SK-N-SH (cell line): ENCODE measurements at regions not wholly inside any gene's neighbourhood (a gene's known extent, or its start where the extent isn't known, plus 50 kb on each side); places are given as distances from the start of the nearest gene placed in this dataset.

Experiments used
- CTCF ChIA-PET: fragments of 300-600, 350-600 bp; formaldehyde crosslinking; extraction: SDS; loops from one replicate; lab custom pipeline; 2021; lab: Yijun Ruan, JAX
- POLR2A ChIA-PET: fragments of 350-600 bp; sonication (Branson Sonifier 250); formaldehyde crosslinking; extraction: SDS; loops from one replicate; lab custom pipeline; 2020; ENCODE audit warnings: antibody characterized with exemption, inconsistent platforms; lab: Yijun Ruan, JAX
- DNase-seq: peaks from one replicate; pipeline ENCODE4 v3.0.0; 2012
- H2AFZ ChIP-seq: fragments of 200-600 bp; sonication (generic); 2 replicates; pipeline ENCODE4 v1.8.1; 2016; ENCODE audit warnings: antibody characterized with exemption, mild to moderate bottlenecking, low read depth
- H3F3A ChIP-seq: fragments of 200-600 bp; sonication (generic); replicated peaks from 2 replicates; pipeline ENCODE3; 2016; ENCODE audit warnings: antibody characterized with exemption, mild to moderate bottlenecking; ENCODE audit not compliant: insufficient read depth
- H3K27ac ChIP-seq, 2 experiments: fragments of 200-500 bp in 1 of 2; fragments of 200-600 bp in 1 of 2; sonication (Bioruptor generic) in 1 of 2; sonication (generic), shearing (Covaris generic) in 1 of 2; 2 replicates each; pipeline versions ENCODE4 v1.5.1 to v1.6.1; 2014 to 2016; ENCODE audit warnings: low read depth in 2 of 2, inconsistent platforms in 1 of 2, low read length in 1 of 2, mild to moderate bottlenecking in 1 of 2, mixed read lengths in 1 of 2
- H3K27me3 ChIP-seq: fragments of 200-600 bp; sonication (generic), shearing (Covaris generic); 2 replicates; pipeline ENCODE4 v1.6.1; 2016; ENCODE audit warnings: mixed run types; ENCODE audit not compliant: insufficient read depth
- H3K36me3 ChIP-seq, 2 experiments: fragments of 200-500 bp in 1 of 2; fragments of 200-600 bp in 1 of 2; sonication (Bioruptor generic) in 1 of 2; sonication (generic) in 1 of 2; replicated peaks in 1 of 2; 2 replicates each; pipeline versions ENCODE3 to v1.5.1; 2014 to 2016; ENCODE audit warnings: low read length in 1 of 2, mild to moderate bottlenecking in 1 of 2; ENCODE audit not compliant: insufficient read depth in 2 of 2, control insufficient read depth in 1 of 2
- H3K4me1 ChIP-seq, 2 experiments: fragments of 200-500 bp in 1 of 2; fragments of 200-600 bp in 1 of 2; sonication (Bioruptor generic) in 1 of 2; sonication (generic), shearing (Covaris generic) in 1 of 2; 2 replicates each; pipeline versions ENCODE4 v1.5.1 to v1.6.1; 2014 to 2016; ENCODE audit warnings: low read depth in 1 of 2, low read length in 1 of 2, mixed run types in 1 of 2; ENCODE audit not compliant: insufficient read depth in 2 of 2, control insufficient read depth in 1 of 2
- H3K4me2 ChIP-seq: fragments of 200-600 bp; sonication (generic), shearing (Covaris generic); 2 replicates; pipeline ENCODE4 v1.6.1; 2017; ENCODE audit warnings: mixed run types
- H3K4me3 ChIP-seq, 2 experiments: fragments of 200-500 bp in 1 of 2; fragments of 200-600 bp in 1 of 2; sonication (Bioruptor generic) in 1 of 2; sonication (generic), shearing (Covaris generic) in 1 of 2; 2 replicates each; pipeline versions ENCODE4 v1.5.1 to v1.8.1; 2014 to 2016; ENCODE audit warnings: low read depth in 2 of 2, inconsistent platforms in 1 of 2, low read length in 1 of 2, mild to moderate bottlenecking in 1 of 2, mixed read lengths in 1 of 2, moderate library complexity in 1 of 2
- H3K79me2 ChIP-seq: fragments of 200-600 bp; sonication (generic); 2 replicates; pipeline ENCODE4 v1.8.1; 2017; ENCODE audit warnings: mild to moderate bottlenecking; ENCODE audit not compliant: insufficient read depth
- H3K9ac ChIP-seq: fragments of 200-600 bp; sonication (generic); 2 replicates; pipeline ENCODE4 v1.6.1; 2017; ENCODE audit warnings: mixed run types
- H3K9me2 ChIP-seq: fragments of 200-600 bp; sonication (generic); 2 replicates; pipeline ENCODE4 v1.6.1; 2017; ENCODE audit warnings: mixed run types
- H3K9me3 ChIP-seq: fragments of 200-600 bp; sonication (generic); 2 replicates; pipeline ENCODE4 v1.6.1; 2017; ENCODE audit warnings: mixed run types, mild to moderate bottlenecking, moderate library complexity
- H4K20me1 ChIP-seq: fragments of 200-600 bp; sonication (generic); 2 replicates; pipeline ENCODE4 v1.6.1; 2017; ENCODE audit warnings: mild to moderate bottlenecking, mixed run types; ENCODE audit not compliant: insufficient read depth
- CHD2 ChIP-seq: fragments of 150-350 bp; IDR thresholded peaks from 2 replicates; pipeline ENCODE4 v1.6.1; 2018; ENCODE audit warnings: low read length; ENCODE audit not compliant: partially characterized antibody
- EP300 ChIP-seq, 2 experiments: IDR thresholded peaks; 2 replicates each; pipeline versions ENCODE4 v1.4.0 to v1.6.1; 2012; ENCODE audit warnings: borderline replicate concordance in 1 of 2, low read depth in 1 of 2, low read length in 1 of 2
- FOSL2 ChIP-seq: IDR thresholded peaks from 2 replicates; pipeline ENCODE4 v1.4.0; 2012; ENCODE audit warnings: low read depth, mild to moderate bottlenecking, moderate library complexity, borderline replicate concordance
- FOXM1 ChIP-seq: IDR thresholded peaks from 2 replicates; pipeline ENCODE4 v1.4.0; 2012; ENCODE audit warnings: low read depth, mild to moderate bottlenecking
- GATA2 ChIP-seq: sonication (generic); formaldehyde crosslinking; IDR thresholded peaks from 2 replicates; pipeline ENCODE4 v1.5.0; 2020; ENCODE audit warnings: mild to moderate bottlenecking, missing genetic modification reagents
- JUND ChIP-seq: IDR thresholded peaks from 2 replicates; pipeline ENCODE4 v1.4.0; 2012
- MEF2A ChIP-seq: IDR thresholded peaks from 2 replicates; pipeline ENCODE4 v1.4.0; 2012; ENCODE audit warnings: low read depth, borderline replicate concordance
- MXI1 ChIP-seq: IDR thresholded peaks from 2 replicates; pipeline ENCODE4 v1.6.1; 2012; ENCODE audit warnings: mild to moderate bottlenecking, low read depth, low read length, improper control_type of control experiment
- POLR2AphosphoS5 ChIP-seq: IDR thresholded peaks from 2 replicates; pipeline ENCODE4 v1.6.1; 2012; ENCODE audit warnings: low read depth, low read length
- RCOR1 ChIP-seq: fragments of 150-350 bp; IDR thresholded peaks from 2 replicates; pipeline ENCODE4 v1.6.1; 2017; ENCODE audit warnings: antibody characterized with exemption, low read length
- SIN3A ChIP-seq: IDR thresholded peaks from 2 replicates; pipeline ENCODE4 v1.6.1; 2012; ENCODE audit warnings: low read depth, mild to moderate bottlenecking, low read length, moderate library complexity, borderline replicate concordance
- SMC3 ChIP-seq: IDR thresholded peaks from 2 replicates; pipeline ENCODE4 v1.6.1; 2012; ENCODE audit warnings: low read depth, low read length, improper control_type of control experiment
- TAF1 ChIP-seq: IDR thresholded peaks from 2 replicates; pipeline ENCODE4 v1.6.1; 2012; ENCODE audit warnings: low read depth, mild to moderate bottlenecking, low read length, moderate library complexity, borderline replicate concordance
- WGBS: methylation state at CpG from one replicate; pipeline ENCODE4 v1.1.6; 2017; ENCODE audit warnings: low lambda C conversion rate; 5-methylcytosine and 5-hydroxymethylcytosine counted together
- TF ChIP-seq, protein P1 (sequence below): IDR thresholded peaks from 2 replicates; pipeline ENCODE4 v1.4.0; 2012; ENCODE audit warnings: low read depth
- TF ChIP-seq, protein P2 (sequence below): fragments of 150-350 bp; IDR thresholded peaks from 2 replicates; pipeline ENCODE4 v1.6.1; 2017; ENCODE audit warnings: antibody characterized with exemption, low read length, low read depth, borderline replicate concordance
- TF ChIP-seq, protein P3 (sequence below): fragments of 150-350 bp; IDR thresholded peaks from 2 replicates; pipeline ENCODE4 v1.6.1; 2016; ENCODE audit warnings: mild to moderate bottlenecking, low read depth, low read length
- TF ChIP-seq, protein P4 (sequence below): IDR thresholded peaks from 2 replicates; pipeline ENCODE4; 2012
- TF ChIP-seq, protein P5 (sequence below): IDR thresholded peaks from 2 replicates; pipeline ENCODE4 v1.4.0; 2012; ENCODE audit warnings: low read depth, borderline replicate concordance

DNA sequence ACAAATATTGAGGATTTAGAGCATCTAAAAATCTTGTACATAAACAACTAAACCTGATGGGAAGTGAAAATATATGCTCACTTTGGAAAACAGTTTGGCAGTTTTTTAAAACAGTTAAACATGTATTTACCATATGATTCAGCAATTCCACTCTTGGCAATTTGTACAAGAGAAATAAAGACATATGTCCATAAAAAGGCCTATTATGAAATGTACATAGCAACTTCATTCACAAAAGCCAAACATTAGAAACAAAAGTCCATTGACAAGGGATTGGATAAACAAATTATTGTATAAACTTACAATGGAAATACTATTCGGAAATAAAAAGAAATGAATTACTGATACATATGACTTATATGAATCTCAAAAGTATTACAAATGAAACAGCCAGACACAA is 196.2 kb upstream of the SLC24A2 start:
- Histone ChIP-seq H4K20me1 (no peaks in the 10 kb centered on the region), H3K4me2 (no peak overlapping the region), H3K27me3 (no peaks in the 10 kb centered on the region), H3K27ac (no peak overlapping the region), H2AFZ (no peak overlapping the region), H3K79me2 (no peaks in the 10 kb centered on the region), H3K9me2 (no peaks in the 10 kb centered on the region), H3K4me1 (no peaks in the 10 kb centered on the region), H3K9me3 (no peaks in the 10 kb centered on the region)
- no peak for DNase-seq
- CTCF ChIA-PET = no interaction called here
- POLR2A ChIA-PET = no interaction called here
- 81% methylated on average over 1 of the region's 1 CpG for WGBS
- TF ChIP-seq RCOR1 (no peak), SIN3A (no peak), POLR2AphosphoS5 (no peak), EP300 (IDR thresholded peaks at IDR 0.05; ENCODE audit: borderline replicate concordance in 1 of 2, low read depth in 1 of 2, low read length in 1 of 2) (no peak), SMC3 (no peak), FOXM1 (no peak), MEF2A (no peak), CHD2 (no peak), JUND (no peak), TAF1 (no peak), FOSL2 (no peak), GATA2 (CRISPR knock-in tag) (no peak), MXI1 (no peak)
- TF ChIP-seq, protein P1, sequence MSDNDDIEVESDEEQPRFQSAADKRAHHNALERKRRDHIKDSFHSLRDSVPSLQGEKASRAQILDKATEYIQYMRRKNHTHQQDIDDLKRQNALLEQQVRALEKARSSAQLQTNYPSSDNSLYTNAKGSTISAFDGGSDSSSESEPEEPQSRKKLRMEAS = no peak
- TF ChIP-seq, protein P2, sequence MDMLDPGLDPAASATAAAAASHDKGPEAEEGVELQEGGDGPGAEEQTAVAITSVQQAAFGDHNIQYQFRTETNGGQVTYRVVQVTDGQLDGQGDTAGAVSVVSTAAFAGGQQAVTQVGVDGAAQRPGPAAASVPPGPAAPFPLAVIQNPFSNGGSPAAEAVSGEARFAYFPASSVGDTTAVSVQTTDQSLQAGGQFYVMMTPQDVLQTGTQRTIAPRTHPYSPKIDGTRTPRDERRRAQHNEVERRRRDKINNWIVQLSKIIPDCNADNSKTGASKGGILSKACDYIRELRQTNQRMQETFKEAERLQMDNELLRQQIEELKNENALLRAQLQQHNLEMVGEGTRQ = no peak
- TF ChIP-seq, protein P3, sequence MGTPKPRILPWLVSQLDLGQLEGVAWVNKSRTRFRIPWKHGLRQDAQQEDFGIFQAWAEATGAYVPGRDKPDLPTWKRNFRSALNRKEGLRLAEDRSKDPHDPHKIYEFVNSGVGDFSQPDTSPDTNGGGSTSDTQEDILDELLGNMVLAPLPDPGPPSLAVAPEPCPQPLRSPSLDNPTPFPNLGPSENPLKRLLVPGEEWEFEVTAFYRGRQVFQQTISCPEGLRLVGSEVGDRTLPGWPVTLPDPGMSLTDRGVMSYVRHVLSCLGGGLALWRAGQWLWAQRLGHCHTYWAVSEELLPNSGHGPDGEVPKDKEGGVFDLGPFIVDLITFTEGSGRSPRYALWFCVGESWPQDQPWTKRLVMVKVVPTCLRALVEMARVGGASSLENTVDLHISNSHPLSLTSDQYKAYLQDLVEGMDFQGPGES = no peak
- TF ChIP-seq, protein P4, sequence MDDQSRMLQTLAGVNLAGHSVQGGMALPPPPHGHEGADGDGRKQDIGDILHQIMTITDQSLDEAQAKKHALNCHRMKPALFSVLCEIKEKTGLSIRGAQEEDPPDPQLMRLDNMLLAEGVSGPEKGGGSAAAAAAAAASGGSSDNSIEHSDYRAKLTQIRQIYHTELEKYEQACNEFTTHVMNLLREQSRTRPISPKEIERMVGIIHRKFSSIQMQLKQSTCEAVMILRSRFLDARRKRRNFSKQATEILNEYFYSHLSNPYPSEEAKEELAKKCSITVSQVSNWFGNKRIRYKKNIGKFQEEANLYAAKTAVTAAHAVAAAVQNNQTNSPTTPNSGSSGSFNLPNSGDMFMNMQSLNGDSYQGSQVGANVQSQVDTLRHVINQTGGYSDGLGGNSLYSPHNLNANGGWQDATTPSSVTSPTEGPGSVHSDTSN = no peak
- TF ChIP-seq, protein P5, sequence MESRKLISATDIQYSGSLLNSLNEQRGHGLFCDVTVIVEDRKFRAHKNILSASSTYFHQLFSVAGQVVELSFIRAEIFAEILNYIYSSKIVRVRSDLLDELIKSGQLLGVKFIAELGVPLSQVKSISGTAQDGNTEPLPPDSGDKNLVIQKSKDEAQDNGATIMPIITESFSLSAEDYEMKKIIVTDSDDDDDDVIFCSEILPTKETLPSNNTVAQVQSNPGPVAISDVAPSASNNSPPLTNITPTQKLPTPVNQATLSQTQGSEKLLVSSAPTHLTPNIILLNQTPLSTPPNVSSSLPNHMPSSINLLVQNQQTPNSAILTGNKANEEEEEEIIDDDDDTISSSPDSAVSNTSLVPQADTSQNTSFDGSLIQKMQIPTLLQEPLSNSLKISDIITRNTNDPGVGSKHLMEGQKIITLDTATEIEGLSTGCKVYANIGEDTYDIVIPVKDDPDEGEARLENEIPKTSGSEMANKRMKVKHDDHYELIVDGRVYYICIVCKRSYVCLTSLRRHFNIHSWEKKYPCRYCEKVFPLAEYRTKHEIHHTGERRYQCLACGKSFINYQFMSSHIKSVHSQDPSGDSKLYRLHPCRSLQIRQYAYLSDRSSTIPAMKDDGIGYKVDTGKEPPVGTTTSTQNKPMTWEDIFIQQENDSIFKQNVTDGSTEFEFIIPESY = no peak
- TF ChIP-seq, all 33 proteins: peak for 0
- no peak overlapping the region for H3K9ac ChIP-seq
- no peak overlapping the region for H3K4me3 ChIP-seq
- no peaks in the 10 kb centered on the region for H3K36me3 ChIP-seq
- no peaks in the 10 kb centered on the region for H3F3A ChIP-seq
